ENCODE measurements at regions not wholly inside any gene's neighbourhood (a gene's known extent, or its start where the extent isn't known, plus 50 kb on each side); places are given as distances from the start of the nearest gene placed in this dataset.

GRCh38 chr16:85557083-85557970, 55.8 kb upstream of the GSE1 start:
- peaks cover 29% of the 10 kb centered on the region for H3K4me1 ChIP-seq (ENCODE audit: insufficient read depth, low read length)

GRCh38 chr16:85557971-85558657, 55.0 kb upstream of the GSE1 start:
- Histone ChIP-seq H3K9ac (ENCODE audit: low read depth, low read length) (no peak overlapping the region; the same call in 1 of the 2 replicates), H3K27ac (ENCODE audit: low read depth, low read length) (peak overlapping the region; percentile 47; the same call in 1 of the 2 replicates), H3K4me1 (ENCODE audit: insufficient read depth, low read length) (peaks cover 33% of the 10 kb centered on the region), H3K27me3 (ENCODE audit: insufficient read depth, low read length) (peaks cover 6% of the 10 kb centered on the region), H3K4me3 (ENCODE audit: low read length) (peak overlapping the region; percentile 72), H3K9me3 (ENCODE audit: insufficient read depth, low read depth, low read length) (no peaks in the 10 kb centered on the region), H3K36me3 (ENCODE audit: insufficient read depth, low read length) (no peaks in the 10 kb centered on the region)
- 7% methylated on average over 11 of the region's 13 CpGs for WGBS

More at GRCh38 chr16:85557083-85557970, 55.8 kb upstream of the GSE1 start:
- Histone ChIP-seq H3K4me3 (ENCODE audit: low read length) (peak overlapping the region; percentile 72), H3K27ac (ENCODE audit: low read depth, low read length) (peak overlapping the region; percentile 70; the same call in 1 of the 2 replicates), H3K9ac (ENCODE audit: low read depth, low read length) (no peak overlapping the region), H3K36me3 (ENCODE audit: insufficient read depth, low read length) (no peaks in the 10 kb centered on the region), H3K9me3 (ENCODE audit: insufficient read depth, low read depth, low read length) (no peaks in the 10 kb centered on the region), H3K27me3 (ENCODE audit: insufficient read depth, low read length) (peaks cover 6% of the 10 kb centered on the region)
- WGBS = 2% methylated on average over 21 of the region's 22 CpGs

GRCh38 chr16:85560932-85561247, 52.2 kb upstream of the GSE1 start:
- 96% methylated on average over 7 of the region's 7 CpGs for whole genome bisulfite sequencing
- peaks cover 35% of the 10 kb centered on the region for H3K4me1 ChIP-seq (ENCODE audit: insufficient read depth, low read length)

GRCh38 chr16:85561248-85562092, 51.7 kb upstream of the GSE1 start:
- 87% methylated on average over 24 of the region's 24 CpGs for WGBS
- Histone ChIP-seq H3K36me3 (ENCODE audit: insufficient read depth, low read length) (no peaks in the 10 kb centered on the region), H3K9ac (ENCODE audit: low read depth, low read length) (no peak overlapping the region), H3K4me3 (ENCODE audit: low read length) (no peak overlapping the region), H3K27ac (ENCODE audit: low read depth, low read length) (no peak overlapping the region), H3K27me3 (ENCODE audit: insufficient read depth, low read length) (no peaks in the 10 kb centered on the region), H3K4me1 (ENCODE audit: insufficient read depth, low read length) (peaks cover 40% of the 10 kb centered on the region), H3K9me3 (ENCODE audit: insufficient read depth, low read depth, low read length) (no peaks in the 10 kb centered on the region)

More at GRCh38 chr16:85560932-85561247, 52.2 kb upstream of the GSE1 start:
- Histone ChIP-seq H3K36me3 (ENCODE audit: insufficient read depth, low read length) (no peaks in the 10 kb centered on the region), H3K4me3 (ENCODE audit: low read length) (no peak overlapping the region), H3K9me3 (ENCODE audit: insufficient read depth, low read depth, low read length) (no peaks in the 10 kb centered on the region), H3K9ac (ENCODE audit: low read depth, low read length) (no peak overlapping the region), H3K27ac (ENCODE audit: low read depth, low read length) (no peak overlapping the region), H3K27me3 (ENCODE audit: insufficient read depth, low read length) (no peaks in the 10 kb centered on the region)

GRCh38 chr16:85562093-85562786, 50.9 kb upstream of the GSE1 start:
- Histone ChIP-seq H3K36me3 (ENCODE audit: insufficient read depth, low read length) (no peaks in the 10 kb centered on the region), H3K9me3 (ENCODE audit: insufficient read depth, low read depth, low read length) (no peaks in the 10 kb centered on the region), H3K4me1 (ENCODE audit: insufficient read depth, low read length) (peaks cover 44% of the 10 kb centered on the region), H3K4me3 (ENCODE audit: low read length) (no peak overlapping the region), H3K9ac (ENCODE audit: low read depth, low read length) (no peak overlapping the region), H3K27ac (ENCODE audit: low read depth, low read length) (no peak overlapping the region), H3K27me3 (ENCODE audit: insufficient read depth, low read length) (no peaks in the 10 kb centered on the region)
- 77% methylated on average over 18 of the region's 19 CpGs for WGBS

- Histone ChIP-seq H3K9me3 (ENCODE audit: insufficient read depth, low read depth, low read length) (no peaks in the 10 kb centered on the region), H3K4me1 (ENCODE audit: insufficient read depth, low read length) (peaks cover 39% of the 10 kb centered on the region), H3K36me3 (ENCODE audit: insufficient read depth, low read length) (no peaks in the 10 kb centered on the region), H3K27me3 (ENCODE audit: insufficient read depth, low read length) (no peaks in the 10 kb centered on the region), H3K27ac (ENCODE audit: low read depth, low read length) (no peak overlapping the region), H3K9ac (ENCODE audit: low read depth, low read length) (no peak overlapping the region), H3K4me3 (ENCODE audit: low read length) (no peak overlapping the region)
- 85% methylated on average over 7 of the region's 8 CpGs for WGBS
These were observed 50.1 kb upstream of the GSE1 start for GRCh38 chr16:85563034-85563433.
